ENCODE measurements at regions not wholly inside any gene's neighbourhood (a gene's known extent, or its start where the extent isn't known, plus 50 kb on each side); places are given as distances from the start of the nearest gene placed in this dataset.

GRCh38 chr3:194077602-194078001, 58.3 kb upstream of the HES1 start:
- Mint-ChIP-seq H3K4me3 (ENCODE audit: low read depth) (no peak overlapping the region), H3K4me1 (ENCODE audit: low read depth) (peaks cover 73% of the 10 kb centered on the region), H3K27ac (no peak overlapping the region), H3K9me3 (ENCODE audit: low read depth) (no peaks in the 10 kb centered on the region), H3K27me3 (peaks cover 2% of the 10 kb centered on the region), H3K36me3 (ENCODE audit: insufficient read depth) (no peaks in the 10 kb centered on the region)
- TF ChIP-seq CTCF (IDR thresholded peaks at IDR 0.05; ENCODE audit: unreplicated experiment), result no peak
- DNase-seq (ENCODE audit: low spot score, unreplicated experiment), result no peak

GRCh38 chr3:194078045-194078821, 57.7 kb upstream of the HES1 start:
- Mint-ChIP-seq H3K4me1 (ENCODE audit: low read depth) (peaks cover 69% of the 10 kb centered on the region), H3K9me3 (ENCODE audit: low read depth) (no peaks in the 10 kb centered on the region), H3K36me3 (ENCODE audit: insufficient read depth) (no peaks in the 10 kb centered on the region), H3K4me3 (ENCODE audit: low read depth) (no peak overlapping the region), H3K27ac (no peak overlapping the region), H3K27me3 (peaks cover 6% of the 10 kb centered on the region)
- no peak for TF ChIP-seq CTCF (IDR thresholded peaks at IDR 0.05; ENCODE audit: unreplicated experiment)
- no peak for DNase-seq (ENCODE audit: low spot score, unreplicated experiment)

- peaks cover 68% of the 10 kb centered on the region for H3K4me1 Mint-ChIP-seq (ENCODE audit: low read depth)
- H3K27ac Mint-ChIP-seq, result peak overlapping the region; percentile 65
- no peak for DNase-seq (ENCODE audit: low spot score, unreplicated experiment)
- no peaks in the 10 kb centered on the region for H3K36me3 Mint-ChIP-seq (ENCODE audit: insufficient read depth)
- H3K4me3 Mint-ChIP-seq (ENCODE audit: low read depth), result no peak overlapping the region
- TF ChIP-seq CTCF (IDR thresholded peaks at IDR 0.05; ENCODE audit: unreplicated experiment), result no peak
- peaks cover 12% of the 10 kb centered on the region for H3K27me3 Mint-ChIP-seq
- H3K9me3 Mint-ChIP-seq (ENCODE audit: low read depth), result no peaks in the 10 kb centered on the region
Measured at GRCh38 chr3:194079702-194080172, 56.2 kb upstream of the HES1 start.

GRCh38 chr3:194080436-194080835, 55.5 kb upstream of the HES1 start:
- Mint-ChIP-seq H3K27ac (no peak overlapping the region), H3K4me3 (ENCODE audit: low read depth) (no peak overlapping the region), H3K27me3 (peaks cover 12% of the 10 kb centered on the region), H3K36me3 (ENCODE audit: insufficient read depth) (no peaks in the 10 kb centered on the region), H3K9me3 (ENCODE audit: low read depth) (no peaks in the 10 kb centered on the region), H3K4me1 (ENCODE audit: low read depth) (peaks cover 64% of the 10 kb centered on the region)
- TF ChIP-seq CTCF (IDR thresholded peaks at IDR 0.05; ENCODE audit: unreplicated experiment), result no peak
- DNase-seq (ENCODE audit: low spot score, unreplicated experiment), result no peak

- Mint-ChIP-seq H3K36me3 (ENCODE audit: insufficient read depth) (no peaks in the 10 kb centered on the region), H3K4me1 (ENCODE audit: low read depth) (peaks cover 59% of the 10 kb centered on the region), H3K9me3 (ENCODE audit: low read depth) (no peaks in the 10 kb centered on the region), H3K27ac (peak overlapping the region; percentile 16), H3K4me3 (ENCODE audit: low read depth) (no peak overlapping the region), H3K27me3 (peaks cover 12% of the 10 kb centered on the region)
- no peak for DNase-seq (ENCODE audit: low spot score, unreplicated experiment)
- no peak for TF ChIP-seq CTCF (IDR thresholded peaks at IDR 0.05; ENCODE audit: unreplicated experiment)
Measured at GRCh38 chr3:194080913-194081800, 54.8 kb upstream of the HES1 start.
